NCI-H526 treated with DMSO at 0.1 percent for 48 hours (cell line): ENCODE measurements at regions not wholly inside any gene's neighbourhood (a gene's known extent, or its start where the extent isn't known, plus 50 kb on each side); places are given as distances from the start of the nearest gene placed in this dataset.
"Not testable (repeated sequence)": the region's sequence is repeated elsewhere in the genome, so short reads cannot be mapped to it uniquely, and the experiment has no call there.

Experiments used
- DNase-seq: peaks from one replicate; lab custom pipeline; 2025; lab: John Stamatoyannopoulos, UW

- no peak for DNase-seq
These were observed 1248.8 kb downstream of the UQCRFS1 start for GRCh38 chr19:27964185-27964584.

- no peak for DNase-seq
These were observed 1250.7 kb downstream of the UQCRFS1 start for GRCh38 chr19:27962264-27962663.

- no peak for DNase-seq
These were observed 1257.2 kb downstream of the UQCRFS1 start for GRCh38 chr19:27955485-27956480.

GRCh38 chr19:27942607-27943006 lies 1270.3 kb downstream of the UQCRFS1 start:
- not testable (repeated sequence) for DNase-seq

GRCh38 chr19:27936139-27936538 lies 1276.8 kb downstream of the UQCRFS1 start:
- DNase-seq: no peak

GRCh38 chr19:27935669-27936068 lies 1277.3 kb downstream of the UQCRFS1 start:
- no peak for DNase-seq

- no peak for DNase-seq
These were observed 1283.6 kb downstream of the UQCRFS1 start for GRCh38 chr19:27929399-27929798.

GRCh38 chr19:27925202-27925601 lies 1287.7 kb downstream of the UQCRFS1 start:
- DNase-seq: no peak

- DNase-seq: no peak
These were observed 1290.0 kb downstream of the UQCRFS1 start for GRCh38 chr19:27922970-27923369.

GRCh38 chr19:27920774-27921173 lies 1292.2 kb downstream of the UQCRFS1 start:
- DNase-seq: no peak

GRCh38 chr19:27918818-27919217 lies 1294.1 kb downstream of the UQCRFS1 start:
- DNase-seq: no peak

GRCh38 chr19:27911122-27911898 lies 1301.6 kb downstream of the UQCRFS1 start:
- DNase-seq: no peak

- DNase-seq: no peak
These were observed 1303.1 kb downstream of the UQCRFS1 start for GRCh38 chr19:27909861-27910260.

- no peak for DNase-seq
These were observed 1303.6 kb downstream of the UQCRFS1 start for GRCh38 chr19:27909185-27909840.

- no peak for DNase-seq
These were observed 1306.9 kb downstream of the UQCRFS1 start for GRCh38 chr19:27906081-27906480.

- DNase-seq: no peak
These were observed 1307.9 kb downstream of the UQCRFS1 start for GRCh38 chr19:27905074-27905473.

GRCh38 chr19:27901078-27901477 lies 1311.9 kb downstream of the UQCRFS1 start:
- no peak for DNase-seq

- DNase-seq: no peak
These were observed 1316.9 kb downstream of the UQCRFS1 start for GRCh38 chr19:27896091-27896490.

GRCh38 chr19:27894906-27895754 lies 1317.8 kb downstream of the UQCRFS1 start:
- DNase-seq: no peak

- no peak for DNase-seq
These were observed 1320.5 kb downstream of the UQCRFS1 start for GRCh38 chr19:27892500-27892899.

- DNase-seq: no peak
These were observed 1321.5 kb downstream of the UQCRFS1 start for GRCh38 chr19:27891411-27891810.
